ENCODE measurements at regions not wholly inside any gene's neighbourhood (a gene's known extent, or its start where the extent isn't known, plus 50 kb on each side); places are given as distances from the start of the nearest gene placed in this dataset.

GRCh38 chr3:154025007-154025406, 96.2 kb upstream of the ARHGEF26 start (continued):
- TF ChIP-seq ZBTB4 (CRISPR knock-in tag; IDR thresholded peaks at IDR 0.05): no peak
- TF ChIP-seq SMC3 (IDR thresholded peaks at IDR 0.05; ENCODE audit: borderline replicate concordance, low read length): no peak
- TF ChIP-seq SMAD1 (IDR thresholded peaks at IDR 0.05; ENCODE audit: low read depth, partially characterized antibody): no peak
- TF ChIP-seq PML (IDR thresholded peaks at IDR 0.05; ENCODE audit: low read length): no peak
- TF ChIP-seq STAT3 (IDR thresholded peaks at IDR 0.05; ENCODE audit: low read depth, low read length): no peak

GRCh38 chr3:154029926-154030325, 91.3 kb upstream of the ARHGEF26 start:
- no peak overlapping the region for H3K27ac ChIP-seq (ENCODE audit: control insufficient read depth, insufficient read depth)
- H3K9ac ChIP-seq (ENCODE audit: control insufficient read depth, insufficient read depth, low read length): no peak overlapping the region
- H3K4me3 ChIP-seq: no peak overlapping the region
- CTCF ChIA-PET: no interaction called here
- no peaks in the 10 kb centered on the region for H3K79me2 ChIP-seq (ENCODE audit: control insufficient read depth, insufficient read depth, low read length)
- no peaks in the 10 kb centered on the region for H3K9me3 ChIP-seq (replicated peaks; ENCODE audit: control insufficient read depth, insufficient read depth, low read length)
- no TSS peak for BruUV-seq (replicated peaks)
- SMC1A ChIA-PET (ENCODE audit: uncharacterized antibody, unreplicated experiment): no interaction called here
- no peaks in the 10 kb centered on the region for H3K36me3 ChIP-seq (ENCODE audit: control insufficient read depth in 2 of 2, insufficient read depth in 2 of 2, low read length in 1 of 2)
- no peak for FAIRE-seq
- intact Hi-C loops (cut with micrococcal nuclease; ENCODE audit: unreplicated experiment): no loop called here
- no peaks in the 10 kb centered on the region for H3K27me3 ChIP-seq (replicated peaks in 1 of 2; ENCODE audit: control insufficient read depth in 2 of 2, insufficient read depth in 2 of 2, low read length in 1 of 2)
- POLR2A ChIA-PET: no interaction called here
- H2AFZ ChIP-seq (ENCODE audit: control insufficient read depth, low read depth, low read length): no peak overlapping the region
- WGBS (ENCODE audit: insufficient coverage, insufficient replicate concordance, low lambda C conversion rate, missing lambda C conversion rate): 19% methylated on average over 4 of the region's 4 CpGs
- DNase-seq (ENCODE audit: low read depth, low spot score): no peak
- in situ Hi-C loops (cut with MboI): no loop called here
- no peaks in the 10 kb centered on the region for H4K20me1 ChIP-seq (ENCODE audit: control insufficient read depth, insufficient read depth)
- H3K4me1 ChIP-seq (ENCODE audit: control insufficient read depth, insufficient read depth, low read length): no peaks in the 10 kb centered on the region
- no peak overlapping the region for H3K4me2 ChIP-seq (ENCODE audit: control insufficient read depth, insufficient read depth)
- RAD21 ChIA-PET (ENCODE audit: unreplicated experiment): no interaction called here
- ATAC-seq: no peak
- TF ChIP-seq JUNB (IDR thresholded peaks at IDR 0.05): no peak
- TF ChIP-seq CEBPB (IDR thresholded peaks at IDR 0.05; ENCODE audit: borderline replicate concordance in 1 of 2, low read depth in 2 of 2, low read length in 2 of 2): no peak
- no peak for TF ChIP-seq HCFC1 (IDR thresholded peaks at IDR 0.05; ENCODE audit: low read length)
- no peak for TF ChIP-seq BACH1 (IDR thresholded peaks at IDR 0.05; ENCODE audit: borderline replicate concordance)
- TF ChIP-seq ATF7 (IDR thresholded peaks at IDR 0.05; ENCODE audit: low read depth): no peak
- no peak for TF ChIP-seq E4F1 (IDR thresholded peaks at IDR 0.05; ENCODE audit: borderline replicate concordance, partially characterized antibody)
- TF ChIP-seq SIN3A (IDR thresholded peaks at IDR 0.05; ENCODE audit: low read depth, low read length): no peak
- TF ChIP-seq JUND (IDR thresholded peaks at IDR 0.05; ENCODE audit: low read depth, low read length): no peak
- no peak for TF ChIP-seq BRCA1 (IDR thresholded peaks at IDR 0.05; ENCODE audit: low read depth, low read length)
- no peak for TF ChIP-seq IKZF1 (conservative IDR thresholded peaks at IDR 0.05)
- no peak for TF ChIP-seq ZBTB11 (CRISPR knock-in tag; IDR thresholded peaks at IDR 0.05)

Measured in GM12878 (cell line).